GM21381 (cell line): ENCODE measurements at regions not wholly inside any gene's neighbourhood (a gene's known extent, or its start where the extent isn't known, plus 50 kb on each side); places are given as distances from the start of the nearest gene placed in this dataset.

ENCODE experiments used
- ATAC-seq: cut with Tn5 transposase; IDR thresholded peaks from one replicate; pipeline ENCODE4 v1.9.1; 2021; ENCODE audit warnings: mild to moderate bottlenecking, moderate library complexity; ENCODE audit not compliant: unreplicated experiment

- ATAC-seq, result no peak
Observed at GRCh38 chr6:132972254-132972653, 157.9 kb downstream of the RPS12 start.

- no peak for ATAC-seq
Observed at GRCh38 chr6:132972971-132973370, 158.6 kb downstream of the RPS12 start.

GRCh38 chr6:132973514-132973993 is 159.2 kb downstream of the RPS12 start:
- no peak for ATAC-seq

- ATAC-seq, result no peak
Observed at GRCh38 chr6:132974122-132974521, 159.8 kb downstream of the RPS12 start.

- no peak for ATAC-seq
Observed at GRCh38 chr6:132977413-132977812, 163.0 kb downstream of the RPS12 start.

- no peak for ATAC-seq
Observed at GRCh38 chr6:132978685-132979084, 164.3 kb downstream of the RPS12 start.

- ATAC-seq, result no peak
Observed at GRCh38 chr6:132993738-132994137, 179.4 kb downstream of the RPS12 start.

GRCh38 chr6:132995009-132995408 is 180.6 kb downstream of the RPS12 start:
- no peak for ATAC-seq

GRCh38 chr6:132995432-132995831 is 181.1 kb downstream of the RPS12 start:
- no peak for ATAC-seq

GRCh38 chr6:132998418-132998817 is 184.0 kb downstream of the RPS12 start:
- ATAC-seq, result no peak

GRCh38 chr6:133001040-133001565 is 186.7 kb downstream of the RPS12 start:
- ATAC-seq, result no peak

- ATAC-seq, result no peak
Observed at GRCh38 chr6:133004304-133004884, 190.0 kb downstream of the RPS12 start.

GRCh38 chr6:133012774-133013173 is 198.4 kb downstream of the RPS12 start:
- ATAC-seq, result no peak

GRCh38 chr6:133016631-133017030 is 202.3 kb downstream of the RPS12 start:
- ATAC-seq, result no peak

GRCh38 chr6:133017581-133017980 is 203.2 kb downstream of the RPS12 start:
- no peak for ATAC-seq

- ATAC-seq, result no peak
Observed at GRCh38 chr6:133026705-133027104, 212.3 kb downstream of the RPS12 start.

GRCh38 chr6:133033263-133033662 is 207.9 kb upstream of the EYA4 start:
- ATAC-seq, result no peak

- ATAC-seq, result no peak
Observed at GRCh38 chr6:133034509-133035206, 206.5 kb upstream of the EYA4 start.

- ATAC-seq, result no peak
Observed at GRCh38 chr6:133040094-133040802, 200.9 kb upstream of the EYA4 start.

- no peak for ATAC-seq
Observed at GRCh38 chr6:133040803-133041419, 200.2 kb upstream of the EYA4 start.

- ATAC-seq, result no peak
Observed at GRCh38 chr6:133042550-133043120, 198.5 kb upstream of the EYA4 start.
